GM18507 (cell line): ENCODE measurements at regions not wholly inside any gene's neighbourhood (a gene's known extent, or its start where the extent isn't known, plus 50 kb on each side); places are given as distances from the start of the nearest gene placed in this dataset.
"Not testable (repeated sequence)": the region's sequence is repeated elsewhere in the genome, so short reads cannot be mapped to it uniquely, and the experiment has no call there.

Source experiments
- DNase-seq: peaks from one replicate; pipeline ENCODE4 v3.0.0; 2011; ENCODE audit warnings: low read depth; ENCODE audit not compliant: insufficient read length; ENCODE audit errors: extremely low spot score
- FAIRE-seq: peaks from 2 replicates; lab custom pipeline; 2011; peaks lifted over from hg19 to GRCh38; lab: Jason Lieb, UNC

DNA sequence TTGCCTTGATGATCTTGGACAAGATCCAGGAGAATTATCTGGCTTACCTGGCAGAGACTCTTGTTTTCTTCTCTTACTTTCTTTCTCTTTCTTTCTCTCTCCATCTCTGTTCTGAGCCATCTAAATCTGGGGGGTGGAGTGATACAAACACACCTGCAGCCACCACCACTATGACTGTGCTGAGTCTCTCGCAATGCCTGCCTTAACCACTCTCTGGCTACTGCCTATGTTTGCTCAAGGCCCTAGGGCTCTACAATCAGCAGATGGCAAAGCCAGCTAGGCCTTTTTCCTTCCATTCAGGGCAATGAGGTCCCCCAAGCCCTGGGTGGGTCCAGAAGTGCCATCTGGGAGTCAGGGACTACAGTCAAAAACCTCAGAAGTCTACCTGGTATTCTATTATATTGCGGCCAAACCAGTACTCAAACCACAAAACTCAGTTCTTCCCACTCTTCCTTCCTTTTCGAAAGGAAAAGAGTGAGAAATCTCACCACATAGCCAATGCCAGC lies 978.9 kb upstream of the NXPH2 start:
- FAIRE-seq: no peak
- DNase-seq: no peak

DNA sequence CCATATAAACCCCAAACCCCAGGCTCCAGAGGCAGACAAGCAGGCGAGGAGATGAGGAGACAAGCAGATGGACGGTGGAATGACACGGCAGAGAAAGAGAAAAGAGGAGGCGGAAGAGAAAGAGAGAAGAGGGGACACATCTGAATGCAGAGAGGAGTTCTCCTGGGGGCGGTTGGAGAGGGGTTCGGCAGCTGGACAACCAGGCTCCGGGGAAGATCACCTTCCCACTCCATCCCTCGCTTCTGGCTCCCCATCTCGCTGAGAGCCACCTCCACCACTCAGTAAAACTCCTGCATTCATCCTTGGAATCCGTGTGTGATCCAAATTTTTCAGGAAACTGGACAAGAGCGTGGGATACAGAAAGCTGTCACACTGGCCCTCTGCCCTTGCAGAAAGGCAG lies 966.7 kb upstream of the NXPH2 start:
- FAIRE-seq (no peak), DNase-seq (no peak)

DNA sequence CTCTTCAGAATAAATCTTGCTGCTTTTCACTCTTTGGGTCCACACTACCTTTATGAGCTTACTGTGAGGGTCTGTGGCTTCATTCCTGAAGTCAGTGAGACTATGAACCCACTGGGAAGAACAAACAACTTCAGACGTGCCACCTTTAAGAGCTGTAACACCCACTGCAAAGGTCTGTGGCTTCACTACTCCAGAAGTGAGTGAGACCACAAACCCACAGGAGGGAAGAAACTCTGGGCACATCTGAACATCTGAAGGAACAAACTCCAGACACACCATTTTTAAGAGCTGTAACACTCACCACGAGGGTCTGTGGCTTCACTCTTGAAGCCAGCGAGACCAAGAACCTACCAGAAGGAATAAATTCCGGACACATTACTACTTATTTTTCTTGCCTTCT lies 964.1 kb upstream of the NXPH2 start:
- FAIRE-seq (no peak), DNase-seq (no peak)

DNA sequence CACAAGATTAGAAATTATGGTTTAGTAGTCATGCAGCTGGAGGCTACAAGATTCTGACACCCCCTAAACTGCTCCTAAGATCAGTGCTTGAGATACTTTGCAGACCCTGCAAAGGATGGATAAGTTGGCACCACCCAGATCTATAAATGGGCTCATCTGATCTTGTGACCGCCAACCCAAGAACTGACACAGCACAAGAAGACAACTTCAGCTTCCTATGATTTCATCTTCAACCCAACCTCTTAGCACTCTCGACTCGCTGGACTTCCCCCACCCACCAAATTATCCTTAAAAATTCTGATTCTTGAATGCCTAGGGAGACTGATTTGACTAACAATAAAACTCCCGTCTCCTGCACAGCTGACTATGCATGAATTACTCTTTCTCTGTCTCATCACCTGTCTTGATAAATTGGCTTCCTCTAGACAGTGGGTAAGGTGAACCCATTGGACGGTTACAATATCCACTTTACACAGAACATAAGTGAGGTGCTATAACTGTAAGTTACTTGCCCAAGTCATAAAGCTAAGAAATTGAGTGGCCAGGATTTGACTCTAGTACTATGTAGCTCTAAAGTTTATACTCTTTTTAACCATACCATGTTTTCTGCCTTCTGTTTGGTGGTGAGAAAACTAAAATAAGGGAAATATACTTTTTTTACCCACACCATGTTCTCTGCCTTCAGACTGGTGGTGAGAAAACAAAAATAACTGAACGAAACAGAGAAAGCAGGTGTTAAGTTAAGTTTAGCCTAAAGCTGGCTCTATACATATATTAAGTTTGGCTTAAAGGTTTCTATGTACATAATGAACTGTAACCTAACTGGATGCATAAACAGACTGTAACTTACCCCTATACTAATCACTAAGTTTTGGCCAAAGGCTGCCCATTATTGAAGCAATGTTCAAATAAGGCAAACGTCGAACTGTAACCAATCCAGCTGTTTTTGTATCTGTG lies 962.3 kb upstream of the NXPH2 start:
- no peak for FAIRE-seq
- no peak for DNase-seq

DNA sequence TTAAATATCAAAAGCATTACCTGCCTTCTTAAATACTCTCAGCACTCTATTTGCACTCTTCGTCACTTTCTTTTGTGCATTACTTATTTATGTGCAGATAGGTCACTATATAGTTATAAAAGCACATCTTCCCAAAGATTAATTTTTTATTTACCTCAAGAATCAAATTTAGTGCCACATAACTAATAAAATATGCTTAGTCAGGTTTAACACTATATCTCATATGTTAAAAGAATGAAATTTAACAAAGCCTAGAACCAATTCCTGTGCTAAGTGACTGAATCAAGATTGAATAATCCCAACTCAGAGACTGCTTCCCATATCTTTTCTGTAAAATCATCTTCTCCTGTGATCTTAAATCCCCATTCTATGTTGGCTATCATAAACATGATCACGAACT lies 957.5 kb upstream of the NXPH2 start:
- FAIRE-seq (no peak), DNase-seq (no peak)

DNA sequence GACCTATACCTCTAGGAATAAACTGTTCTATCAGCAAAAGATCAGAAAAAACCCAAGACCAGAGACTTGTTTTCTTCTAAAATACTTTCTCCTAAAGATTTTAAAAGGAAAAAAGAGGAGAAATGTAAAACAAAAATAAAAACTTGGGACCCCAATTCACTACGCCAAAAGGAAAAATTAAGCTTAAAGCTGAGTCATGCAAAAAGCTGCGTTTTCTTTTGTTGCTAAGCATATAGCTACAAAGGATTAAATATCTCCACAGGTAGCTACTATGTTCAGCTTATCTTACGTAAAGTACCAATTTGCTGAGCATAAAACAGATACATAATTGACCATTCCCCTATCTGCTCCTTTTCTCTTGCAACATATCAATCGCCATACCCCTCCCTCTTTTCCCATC lies 950.0 kb upstream of the NXPH2 start:
- FAIRE-seq (no peak), DNase-seq (no peak)

DNA sequence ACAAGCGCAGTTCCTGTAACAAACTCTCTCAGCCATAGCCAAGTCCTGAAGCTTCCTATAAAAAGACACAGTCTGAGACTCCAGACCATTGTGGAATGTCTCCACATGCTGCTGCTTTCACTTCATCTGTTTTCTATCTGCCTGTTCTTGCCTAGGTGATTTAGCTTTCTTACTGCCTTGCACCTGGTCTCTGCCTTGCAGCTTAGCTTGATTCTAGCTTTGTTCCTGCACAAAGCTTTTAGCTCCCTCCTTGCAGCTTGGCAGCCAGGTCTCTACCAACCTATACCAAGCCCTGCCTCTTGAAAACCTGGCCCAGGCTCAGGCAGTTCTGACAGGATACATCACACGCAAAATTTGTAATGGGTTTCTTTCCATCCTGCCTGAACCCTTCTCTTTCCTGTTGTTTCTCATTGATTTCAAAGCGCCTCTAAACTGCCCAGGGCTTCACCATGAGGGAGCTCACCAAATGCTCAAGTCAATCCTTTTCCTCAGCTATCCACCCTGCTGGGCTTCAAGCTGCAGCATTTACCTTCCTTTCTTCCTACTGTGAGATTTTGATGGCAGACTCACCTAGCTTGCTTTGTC lies 941.3 kb upstream of the NXPH2 start:
- DNase-seq (no peak), FAIRE-seq (no peak)

DNA sequence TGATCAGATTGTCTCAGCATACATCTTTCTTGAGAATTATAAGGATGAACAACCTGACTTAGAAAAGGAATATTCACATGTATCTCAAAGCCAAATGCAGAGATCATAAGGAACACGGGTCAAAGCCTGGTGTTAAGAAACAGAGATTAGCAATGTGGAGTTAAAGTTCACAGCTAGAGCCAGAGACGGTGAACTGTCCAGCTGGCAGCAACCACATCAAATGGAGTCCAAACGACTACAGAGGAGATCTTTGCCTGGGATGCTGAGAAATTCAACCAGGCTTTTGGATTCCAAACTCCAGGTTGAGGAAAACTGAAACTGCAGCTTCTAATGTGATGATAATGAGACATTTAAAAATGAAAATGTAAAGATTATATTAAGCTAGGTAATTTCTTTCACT lies 939.9 kb upstream of the NXPH2 start:
- FAIRE-seq (no peak), DNase-seq (no peak)

DNA sequence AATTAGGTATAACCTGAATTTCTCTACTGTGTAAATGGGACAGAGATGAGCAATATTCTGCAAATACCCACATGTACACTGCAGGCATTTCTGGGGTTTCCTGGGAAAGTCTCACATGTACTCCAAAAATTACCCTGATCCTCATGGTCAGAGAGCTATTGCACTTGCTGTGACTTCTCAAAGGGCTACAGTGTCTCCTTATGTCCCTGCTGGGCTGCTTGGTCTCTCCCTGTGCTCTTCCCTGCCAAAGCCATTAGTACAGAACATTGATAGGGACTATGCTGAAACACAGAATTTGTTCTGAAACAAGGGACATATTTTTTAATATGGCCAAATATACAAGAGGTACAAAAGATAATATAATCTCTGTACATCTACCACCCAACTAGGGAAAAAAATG lies 924.4 kb upstream of the NXPH2 start:
- FAIRE-seq: no peak
- no peak for DNase-seq

DNA sequence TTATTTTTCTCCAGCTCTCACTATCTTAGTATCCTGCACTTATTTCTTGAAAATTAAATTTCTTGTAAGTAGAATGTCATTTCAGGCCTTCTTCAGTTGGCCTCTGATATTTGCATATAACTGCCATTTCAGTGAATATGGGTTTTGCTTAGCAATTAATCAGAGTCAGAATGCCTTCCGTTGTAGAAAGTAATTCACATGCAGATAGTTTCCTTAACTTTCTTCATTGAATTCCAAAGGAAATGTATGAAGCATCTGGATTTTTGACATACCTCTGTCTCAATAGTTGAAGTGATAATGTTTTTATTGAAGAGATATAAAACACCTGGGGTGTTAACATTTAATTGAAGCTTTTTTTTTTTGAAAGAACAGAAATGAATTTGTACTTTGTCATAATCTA lies 914.1 kb upstream of the NXPH2 start:
- DNase-seq (no peak), FAIRE-seq (no peak)

DNA sequence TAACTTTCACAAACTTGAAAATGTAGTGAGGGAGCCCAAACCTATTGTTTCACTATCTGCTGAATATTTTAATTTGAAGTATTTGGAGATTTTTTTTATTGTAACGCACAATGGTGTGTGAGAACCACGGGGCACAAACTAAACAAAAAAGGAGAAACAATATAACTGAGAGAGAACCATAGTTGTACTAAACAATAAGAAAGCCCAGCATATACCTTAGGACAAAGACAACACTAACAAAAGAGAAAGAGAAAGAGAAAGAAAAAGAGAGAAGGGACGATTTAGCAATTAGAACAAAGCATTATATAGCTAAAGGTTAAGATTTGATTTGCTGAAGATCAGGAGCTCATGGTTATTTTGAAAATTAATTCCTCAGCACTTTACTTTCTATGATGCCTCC lies 906.0 kb upstream of the NXPH2 start:
- FAIRE-seq: no peak
- DNase-seq: no peak

DNA sequence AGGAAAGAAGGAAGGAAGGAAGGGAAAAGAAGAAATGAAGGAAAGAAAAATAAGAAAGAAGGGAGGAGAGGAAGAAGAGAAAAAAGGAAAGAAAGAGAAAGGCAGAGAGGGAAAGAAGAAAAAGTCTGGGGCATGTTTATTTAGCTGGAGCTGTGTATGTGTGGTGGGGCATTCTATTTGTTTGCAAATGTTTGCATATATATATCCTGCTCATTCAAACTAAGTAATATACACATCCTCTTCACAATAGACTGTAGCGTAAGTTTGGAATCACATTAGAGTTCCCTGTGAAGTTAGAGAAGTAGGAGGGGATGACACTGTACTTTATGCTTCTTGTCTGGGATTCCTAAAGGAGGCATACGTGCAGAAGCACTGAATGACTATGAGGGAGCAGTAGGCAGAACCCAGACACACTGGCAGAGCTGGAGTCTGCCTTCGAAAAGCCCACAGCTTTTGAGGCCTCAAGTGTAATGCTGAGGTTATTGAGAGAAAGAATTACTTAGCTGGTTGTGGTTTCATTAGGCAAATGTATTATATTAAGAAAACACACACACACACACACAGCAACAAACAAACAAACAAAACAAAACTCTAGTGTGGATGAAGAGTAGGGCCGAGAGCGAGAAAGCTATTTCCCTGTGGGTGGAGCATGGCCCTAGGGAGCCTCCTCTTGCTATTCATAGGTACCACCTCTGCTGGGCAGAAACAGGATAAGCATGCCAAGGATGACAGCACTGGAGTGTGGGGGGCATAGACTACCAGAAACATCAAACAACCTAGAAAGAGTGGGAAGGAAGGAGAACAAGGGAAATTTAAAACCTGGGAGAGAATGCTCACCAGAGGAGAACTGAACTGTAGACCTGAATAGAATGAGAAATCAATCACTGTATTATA lies 905.1 kb upstream of the NXPH2 start:
- FAIRE-seq (no peak), DNase-seq (no peak)

DNA sequence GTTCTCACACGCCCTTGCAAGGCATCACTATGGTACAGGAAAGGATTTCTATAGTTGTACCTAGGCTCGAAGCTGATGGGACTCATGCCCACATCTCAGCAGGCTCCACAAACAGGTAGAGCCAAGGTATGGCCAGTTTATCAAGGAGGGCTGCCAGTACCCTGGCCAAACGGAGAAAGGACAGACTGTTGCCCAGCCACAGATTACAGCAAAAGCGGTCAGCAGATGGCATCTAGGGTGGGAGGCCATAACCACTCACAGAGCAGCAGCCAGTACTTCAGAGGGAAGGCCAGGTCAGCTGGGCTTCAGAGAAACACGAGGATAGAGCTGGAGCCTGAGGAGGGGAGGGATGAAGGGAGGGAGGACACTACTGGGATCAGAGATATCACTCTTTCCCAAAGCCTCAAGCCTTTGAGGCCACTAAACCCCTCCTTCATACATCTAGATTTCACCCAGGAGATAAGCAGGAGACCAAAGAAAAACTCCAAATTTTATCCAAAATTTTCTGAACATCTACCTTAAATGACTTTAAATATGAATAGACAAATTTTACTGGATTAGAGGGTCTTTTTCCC lies 904.2 kb upstream of the NXPH2 start:
- FAIRE-seq: no peak
- no peak for DNase-seq

DNA sequence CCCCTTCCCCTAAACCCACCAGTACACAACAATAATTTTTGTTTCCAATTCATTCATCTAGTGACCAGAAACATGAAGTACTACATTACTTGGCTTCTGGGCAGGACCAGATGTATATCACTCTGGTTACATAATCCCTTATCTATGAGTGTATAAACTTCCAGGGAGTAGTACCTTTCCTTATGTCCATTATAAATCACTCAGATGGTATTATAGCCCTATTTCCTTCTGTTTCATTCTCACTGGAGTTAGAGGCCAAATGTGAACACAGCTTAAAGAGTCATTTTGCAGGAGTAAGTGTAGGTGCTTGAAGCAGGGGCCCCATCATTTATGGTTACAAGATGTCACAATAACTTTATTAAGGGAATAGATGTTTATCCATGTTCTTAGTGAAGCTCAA lies 894.4 kb upstream of the NXPH2 start:
- DNase-seq (no peak), FAIRE-seq (no peak)

DNA sequence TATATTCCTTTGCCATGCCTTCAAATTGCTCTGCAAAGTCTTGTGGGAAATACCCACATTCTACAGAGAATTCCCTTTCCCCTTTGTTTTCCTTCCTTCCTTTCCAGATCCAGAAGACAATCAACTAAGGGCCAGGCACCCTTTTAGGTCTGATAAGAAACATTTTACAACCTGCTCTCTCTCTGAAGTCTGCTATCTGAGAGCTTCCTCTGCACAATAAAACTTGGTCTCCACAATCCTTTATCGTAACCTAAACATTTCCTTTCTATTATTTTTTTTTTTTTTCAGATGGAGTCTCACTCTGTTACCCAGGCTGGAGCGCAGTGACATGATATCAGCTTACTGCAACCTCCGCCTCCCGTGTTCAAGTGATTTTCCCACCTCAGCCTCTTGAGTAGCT lies 893.3 kb upstream of the NXPH2 start:
- FAIRE-seq, DNase-seq: not testable (repeated sequence)

DNA sequence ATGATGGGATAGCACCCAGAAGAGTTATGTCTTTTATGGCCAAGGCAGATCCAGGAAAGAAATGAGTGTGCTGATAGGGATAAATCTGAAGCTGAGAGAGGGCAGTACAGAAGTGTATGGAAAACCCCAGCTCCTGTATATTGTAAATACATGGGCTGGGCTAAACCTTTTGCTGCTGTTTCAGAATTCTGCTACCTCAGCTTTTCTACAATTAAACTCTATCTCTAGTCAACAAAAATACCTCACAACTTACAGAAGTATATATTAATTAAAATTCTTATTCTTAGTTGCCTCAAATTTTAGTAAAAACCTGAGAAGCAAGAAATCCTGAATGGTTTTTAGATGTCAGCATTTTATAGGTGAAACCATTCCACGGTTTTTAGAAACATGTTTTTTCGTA lies 889.5 kb upstream of the NXPH2 start:
- DNase-seq: no peak
- no peak for FAIRE-seq

DNA sequence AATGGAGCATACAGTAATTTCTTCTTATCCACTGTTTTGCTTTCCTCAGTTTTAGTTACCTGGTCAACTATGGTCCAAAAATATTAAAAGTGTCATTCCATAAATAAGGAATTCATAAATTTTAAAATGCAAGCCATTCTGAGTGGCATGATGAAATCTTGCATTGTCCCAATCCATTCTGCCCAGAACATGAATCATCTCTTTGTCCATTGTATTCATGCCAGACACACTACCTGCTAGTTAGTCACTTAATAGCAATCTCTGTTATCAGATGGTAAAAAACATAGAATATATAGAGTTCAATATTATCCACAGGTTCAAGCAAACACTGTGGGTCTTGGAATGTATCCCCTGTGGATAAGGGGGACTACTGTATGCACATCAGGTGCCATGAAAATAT lies 872.2 kb upstream of the NXPH2 start:
- FAIRE-seq (no peak), DNase-seq (no peak)

DNA sequence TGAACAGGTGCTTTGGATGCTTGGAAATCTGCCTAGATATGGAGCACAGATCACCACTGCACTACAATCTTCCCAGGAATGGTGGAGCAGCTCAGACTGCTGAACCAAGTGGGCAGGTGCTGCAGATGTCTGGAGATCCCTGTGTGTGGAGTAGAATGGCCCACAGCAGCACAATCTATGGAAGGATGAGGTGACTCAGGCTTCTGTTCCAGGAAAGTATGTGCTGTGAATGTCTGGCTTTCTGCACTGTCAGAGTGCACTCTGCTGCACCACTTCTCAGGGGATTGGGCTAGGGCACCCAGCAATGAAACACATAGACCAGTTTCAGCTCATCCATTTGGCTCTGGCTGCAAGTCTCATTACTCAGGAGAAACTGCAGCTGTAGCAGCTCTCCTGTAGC lies 865.4 kb upstream of the NXPH2 start:
- FAIRE-seq: no peak
- DNase-seq: no peak

DNA sequence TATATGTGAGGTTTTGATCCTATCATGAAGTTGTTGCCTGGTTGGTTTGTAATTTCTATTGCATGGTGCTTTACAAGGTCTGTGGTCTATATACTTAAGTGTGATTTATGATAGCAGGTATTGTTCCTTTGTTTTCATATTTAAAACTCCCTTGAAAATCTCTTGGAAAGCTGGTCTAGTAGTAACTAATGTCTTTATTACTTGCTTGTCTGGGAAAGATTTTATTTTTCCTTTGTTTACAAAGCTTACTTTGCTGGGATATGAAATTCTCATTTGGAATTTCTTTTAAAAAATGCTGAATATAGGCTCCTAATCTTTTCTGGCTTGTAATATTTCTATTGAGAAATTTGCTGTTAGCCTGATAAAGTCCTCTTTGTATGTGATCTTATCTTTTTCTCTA lies 862.9 kb upstream of the NXPH2 start:
- DNase-seq (no peak), FAIRE-seq (no peak)

DNA sequence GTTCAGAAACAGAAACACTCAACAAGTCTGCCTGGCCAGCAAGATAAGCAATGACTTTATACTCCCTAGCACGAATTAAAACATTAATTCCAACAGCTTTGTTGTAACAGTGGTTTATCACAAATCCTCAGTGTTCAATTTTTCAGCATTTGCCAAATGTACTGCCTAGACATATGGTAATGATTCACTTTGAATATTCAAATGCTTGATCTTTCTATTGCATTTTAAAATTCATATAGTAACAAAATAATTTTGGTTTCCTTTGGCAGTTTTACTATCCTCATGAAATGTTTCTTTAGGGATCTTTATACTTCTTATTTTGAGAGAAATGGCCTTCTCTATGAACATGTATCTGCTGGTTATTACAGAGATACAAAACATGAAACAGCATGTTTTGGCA lies 851.8 kb upstream of the NXPH2 start:
- no peak for FAIRE-seq
- no peak for DNase-seq
